Germinal center (tissue), 1 donor: ENCODE measurements at regions not wholly inside any gene's neighbourhood (a gene's known extent, or its start where the extent isn't known, plus 50 kb on each side); places are given as distances from the start of the nearest gene placed in this dataset.
A peak's percentile ranks its signal among the peaks of the same experiment; 100 is the strongest.
"Not testable (repeated sequence)": the region's sequence is repeated elsewhere in the genome, so short reads cannot be mapped to it uniquely, and the experiment has no call there.

ENCODE experiments used
- DNase-seq: peaks from one replicate; pipeline ENCODE4 v3.0.0; 2012; ENCODE audit warnings: mixed read lengths, low spot score

GRCh38 chr2:38483776-38484501 is 106.9 kb upstream of the ATL2 start:
- DNase-seq: no peak

DNA sequence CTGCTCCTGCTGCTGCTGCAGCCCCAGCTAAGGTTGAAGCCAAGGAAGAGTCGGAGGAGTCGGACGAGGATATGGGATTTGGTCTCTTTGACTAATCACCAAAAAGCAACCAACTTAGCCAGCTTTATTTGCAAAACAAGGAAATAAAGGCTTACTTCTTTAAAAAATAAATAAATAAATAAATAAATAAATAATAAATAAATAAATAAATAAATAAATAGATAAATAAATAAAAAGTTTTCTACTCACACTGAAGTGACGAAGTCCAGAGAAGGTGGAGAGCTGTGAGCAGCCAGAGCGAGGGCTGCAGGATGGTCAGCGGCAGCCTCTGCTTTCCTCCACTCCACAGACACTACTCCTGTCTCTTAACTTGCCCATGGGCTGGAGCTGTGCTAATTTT is 105.6 kb upstream of the ATL2 start:
- not testable (repeated sequence) for DNase-seq

GRCh38 chr2:38480617-38481016 is 103.5 kb upstream of the ATL2 start:
- DNase-seq: no peak

- no peak for DNase-seq
These were observed 99.9 kb upstream of the ATL2 start for GRCh38 chr2:38477006-38477405.

GRCh38 chr2:38475567-38475881 is 98.5 kb upstream of the ATL2 start:
- DNase-seq: no peak

GRCh38 chr2:38474715-38475566 is 97.9 kb upstream of the ATL2 start:
- no peak for DNase-seq

DNA sequence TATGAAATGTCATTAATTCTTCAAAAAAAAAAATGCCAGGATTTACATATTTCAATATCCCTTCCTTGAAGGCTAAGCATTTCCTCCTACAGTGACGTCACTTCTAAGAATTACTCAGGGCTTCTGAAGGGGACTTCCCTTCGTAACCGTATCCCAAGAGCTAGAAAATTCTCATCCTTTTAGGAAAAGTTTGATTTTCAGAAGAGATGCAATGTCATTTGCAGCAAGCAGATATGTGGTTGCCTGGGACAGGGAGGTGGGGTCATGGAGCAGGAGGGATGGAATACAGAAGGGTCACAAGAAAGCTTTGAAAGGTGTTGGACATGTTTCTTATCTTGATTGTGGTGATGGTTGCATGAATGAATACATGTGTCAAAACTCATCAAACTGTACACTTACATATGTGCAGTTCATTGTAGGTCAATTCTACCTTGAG is 97.0 kb upstream of the ATL2 start:
- no peak for DNase-seq

GRCh38 chr2:38473333-38474005 is 96.4 kb upstream of the ATL2 start:
- DNase-seq: no peak

GRCh38 chr2:38470115-38470514 is 93.0 kb upstream of the ATL2 start:
- DNase-seq: no peak

DNA sequence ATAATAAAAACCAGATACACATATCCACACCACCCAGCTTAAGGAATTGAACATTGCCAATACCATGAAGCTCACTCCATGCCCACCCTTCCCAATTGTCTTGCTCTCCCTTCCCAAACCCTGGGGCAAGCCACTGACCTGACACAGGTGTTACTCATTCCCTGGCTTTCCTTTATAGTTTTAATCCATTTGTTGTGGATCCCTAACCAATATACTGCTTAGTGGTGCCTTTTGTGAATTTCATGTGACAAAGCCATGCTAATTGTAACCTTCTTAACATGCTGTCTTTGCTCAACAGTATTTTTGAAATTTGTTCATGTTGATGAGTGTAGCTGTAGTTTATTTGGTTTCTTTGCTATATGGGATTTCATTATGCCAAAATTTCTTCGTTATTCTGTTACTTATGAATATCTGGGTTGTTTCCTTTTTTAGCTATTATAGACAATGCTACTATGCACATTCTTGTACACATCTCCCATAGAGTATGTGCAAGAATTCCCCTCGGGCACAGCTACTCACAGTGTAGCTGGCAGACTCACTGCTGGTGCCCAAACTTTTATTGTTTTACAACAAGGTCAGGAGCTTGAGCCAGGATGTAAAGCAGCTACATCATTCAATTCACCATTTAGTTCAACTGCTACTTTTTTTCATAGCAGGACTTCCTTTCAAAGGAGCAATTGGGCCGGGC is 90.8 kb upstream of the ATL2 start:
- no peak for DNase-seq

DNA sequence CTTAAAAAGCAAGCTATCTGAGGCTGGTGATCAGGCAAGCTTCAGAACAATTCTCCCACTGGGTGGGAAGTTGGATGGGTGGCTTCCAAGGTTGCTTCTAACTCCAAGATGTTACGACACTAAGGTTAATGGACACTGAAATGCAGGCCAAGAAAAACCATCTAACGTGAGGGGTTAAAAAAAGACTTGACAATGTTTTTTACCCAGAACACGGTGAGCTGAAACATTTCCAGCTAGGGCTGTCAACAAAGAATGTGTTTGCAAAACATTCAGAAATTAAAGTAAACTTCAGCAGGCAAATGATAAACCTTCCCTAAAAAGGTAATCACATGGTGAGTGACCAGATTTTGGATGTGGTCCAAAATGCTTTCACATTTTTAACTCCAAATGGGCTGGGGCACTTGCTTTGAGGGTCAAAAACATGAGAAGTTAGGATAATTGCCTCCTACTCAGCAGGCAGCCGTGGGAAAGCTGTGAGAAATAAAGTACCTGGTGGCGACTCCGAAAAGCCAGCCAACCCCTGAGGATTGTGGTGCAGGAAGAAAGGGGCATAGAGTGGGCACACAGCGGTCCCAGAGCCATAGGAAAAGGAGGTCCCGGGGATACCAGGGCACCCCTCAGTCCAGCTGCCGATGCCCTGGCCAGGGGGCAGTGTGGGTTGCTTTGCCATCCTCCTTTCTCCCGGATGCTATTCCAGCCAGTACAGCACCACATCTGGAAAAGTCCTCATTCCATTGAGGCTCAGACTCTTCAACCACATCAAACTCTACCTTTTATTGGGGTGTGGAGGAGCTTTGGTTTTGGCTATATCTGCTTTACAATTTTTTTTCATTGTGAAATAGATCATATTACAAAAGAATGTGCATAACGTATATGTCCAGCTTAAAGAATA is 90.0 kb upstream of the ATL2 start:
- DNase-seq: no peak

- DNase-seq: no peak
These were observed 89.3 kb upstream of the ATL2 start for GRCh38 chr2:38466409-38466808.

DNA sequence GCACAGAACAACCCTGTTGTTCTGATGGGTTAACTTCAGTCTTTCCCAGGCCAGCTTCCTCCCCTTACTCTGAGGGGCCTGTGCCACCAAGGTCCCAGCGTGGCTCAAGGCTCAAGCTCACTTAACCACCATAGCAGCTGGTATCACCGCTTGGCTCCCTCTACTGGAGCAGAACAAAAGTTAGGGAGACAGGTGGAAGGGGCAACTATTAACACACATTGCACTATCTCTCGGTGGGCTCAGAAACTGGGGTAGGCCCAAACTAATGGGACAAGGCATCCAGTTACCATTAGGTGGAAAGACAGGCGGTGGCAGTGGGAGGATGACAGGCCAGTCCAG is 88.7 kb upstream of the ATL2 start:
- peak; percentile 64 for DNase-seq

DNA sequence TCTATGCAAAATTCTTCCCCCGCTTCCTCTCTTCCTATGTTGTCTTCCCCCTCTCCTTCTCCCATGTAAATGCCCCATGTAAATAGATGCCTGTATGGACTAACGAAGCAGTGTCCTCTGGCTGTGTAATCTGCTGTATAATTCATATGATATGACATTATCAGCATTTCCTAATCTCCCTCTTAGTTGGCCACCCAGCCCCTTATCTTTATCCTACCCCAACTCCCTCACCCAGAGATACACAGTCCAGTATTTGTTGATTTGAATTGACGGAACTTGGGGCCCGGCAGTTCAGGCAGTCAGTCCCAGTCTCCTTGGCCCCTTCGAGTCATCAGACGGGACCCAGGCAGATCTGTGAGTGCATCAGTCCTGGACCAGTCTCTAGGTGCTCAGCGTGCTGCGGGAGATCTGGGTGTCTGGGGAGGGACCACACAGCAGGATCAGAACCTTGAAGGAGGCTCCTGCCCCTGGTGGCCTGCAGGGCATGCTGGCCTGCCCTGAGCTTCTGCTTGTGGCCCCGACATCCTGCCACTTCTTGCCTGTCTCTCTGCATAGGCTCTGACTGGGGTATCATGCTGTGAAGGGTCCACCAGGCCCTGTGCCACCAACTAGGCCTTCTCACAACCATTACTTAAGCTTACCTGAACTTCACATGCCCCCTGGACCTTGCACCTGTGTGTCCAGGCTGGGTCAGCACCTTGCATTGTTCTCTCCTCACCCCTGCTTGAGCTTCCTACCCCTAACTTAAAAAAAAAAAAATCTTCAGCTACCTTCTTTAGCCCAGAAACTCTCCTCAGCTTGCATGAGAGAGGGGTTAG is 88.1 kb upstream of the ATL2 start:
- DNase-seq: no peak

DNA sequence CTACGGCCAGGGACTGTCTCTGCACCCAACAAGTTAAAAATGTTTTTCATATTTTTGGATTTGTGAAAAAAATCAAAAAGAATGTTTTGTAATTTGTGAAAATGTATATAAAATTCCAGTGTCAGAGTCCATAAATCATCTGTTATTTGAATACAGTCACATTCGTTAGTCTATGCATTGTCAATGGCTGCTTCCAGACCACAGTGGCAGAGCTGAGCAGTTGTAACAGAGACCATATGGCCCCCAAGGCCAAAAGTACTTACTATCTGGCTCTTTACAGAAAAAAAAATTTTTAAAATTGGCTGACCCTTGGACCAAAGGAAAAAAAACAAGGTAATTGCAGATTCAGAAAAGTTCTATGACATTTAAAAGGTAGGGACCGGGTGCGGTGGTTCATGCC is 86.7 kb upstream of the ATL2 start:
- DNase-seq: no peak

DNA sequence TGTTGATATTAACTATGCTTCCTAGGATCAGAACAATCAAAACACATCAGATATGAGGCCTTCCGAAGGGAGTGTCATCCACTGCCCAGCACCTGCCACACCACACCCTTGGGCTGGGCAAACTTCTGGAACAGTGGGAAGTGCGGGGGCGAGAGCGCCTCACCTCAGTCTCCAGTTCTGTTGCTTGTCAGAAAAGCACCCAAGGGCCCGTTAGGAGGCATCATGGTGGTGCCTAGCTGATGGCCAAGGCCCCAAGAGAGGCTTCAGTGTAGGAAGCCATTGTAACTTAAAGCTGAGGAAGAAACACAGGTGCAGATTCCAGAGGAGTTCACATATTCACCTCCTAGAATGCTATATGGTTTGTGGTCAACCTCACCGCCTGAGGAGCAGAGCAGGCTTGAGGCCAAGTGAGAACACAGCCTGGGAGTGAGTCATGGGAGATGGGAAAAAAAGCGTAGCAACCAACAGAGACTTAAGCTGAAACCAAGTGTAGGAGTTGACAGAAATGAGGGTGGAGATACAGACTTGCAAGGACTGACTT is 85.1 kb upstream of the ATL2 start:
- DNase-seq: no peak

DNA sequence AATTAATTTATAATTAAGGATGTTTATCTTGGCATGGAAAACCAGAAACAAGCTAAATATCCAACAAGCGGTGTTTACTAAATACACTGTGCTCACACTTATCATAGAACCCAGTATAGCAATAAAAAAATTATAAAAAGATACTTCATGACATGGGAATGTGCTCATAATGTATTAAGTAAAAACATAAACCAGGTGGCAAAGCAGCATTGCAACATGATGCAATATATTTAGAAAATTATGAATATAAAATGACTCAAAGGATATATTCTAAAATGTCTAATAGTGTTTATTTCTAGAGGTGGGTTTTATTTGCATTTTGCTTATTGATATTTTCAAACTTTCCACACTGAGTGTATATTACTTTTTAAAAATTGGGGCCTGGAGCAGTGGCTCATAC is 84.4 kb upstream of the ATL2 start:
- DNase-seq: no peak

DNA sequence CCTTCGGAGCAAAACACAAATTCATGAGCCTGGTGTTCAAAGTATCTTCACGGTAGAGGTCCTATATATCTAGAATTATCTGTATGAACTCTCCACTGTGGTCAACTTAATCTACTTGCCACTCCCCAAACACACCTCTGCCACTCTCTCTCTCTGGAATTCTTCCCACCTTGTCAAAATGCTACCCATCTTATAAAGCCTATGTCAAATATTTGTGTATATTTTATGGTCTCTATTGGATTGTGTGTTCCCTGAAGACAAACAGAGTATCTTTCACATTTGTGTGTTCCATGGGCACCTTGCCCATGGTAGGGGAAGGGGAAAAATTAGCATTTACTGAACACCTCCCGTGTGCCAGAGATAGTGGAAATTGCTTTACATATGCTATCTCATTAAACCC is 83.2 kb upstream of the ATL2 start:
- no peak for DNase-seq

DNA sequence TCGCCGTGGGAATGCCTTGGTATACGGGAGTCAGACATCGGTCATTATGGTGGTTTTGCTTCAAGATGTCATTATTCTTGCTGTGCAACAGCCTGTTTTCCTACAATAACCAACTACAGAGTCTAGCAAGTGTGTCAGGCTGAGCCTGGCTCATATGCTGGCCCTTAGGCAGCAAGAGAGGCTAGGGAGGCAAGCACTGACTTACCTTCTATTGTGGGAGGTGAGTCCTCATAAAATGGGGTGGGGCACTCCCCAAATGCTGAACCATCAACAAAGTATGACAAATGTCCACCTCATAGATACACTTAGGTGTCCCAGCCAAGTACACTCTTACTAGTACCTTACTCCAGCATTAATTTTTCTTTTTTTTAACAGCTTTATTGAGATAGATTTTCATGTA is 77.0 kb upstream of the ATL2 start:
- no peak for DNase-seq

DNA sequence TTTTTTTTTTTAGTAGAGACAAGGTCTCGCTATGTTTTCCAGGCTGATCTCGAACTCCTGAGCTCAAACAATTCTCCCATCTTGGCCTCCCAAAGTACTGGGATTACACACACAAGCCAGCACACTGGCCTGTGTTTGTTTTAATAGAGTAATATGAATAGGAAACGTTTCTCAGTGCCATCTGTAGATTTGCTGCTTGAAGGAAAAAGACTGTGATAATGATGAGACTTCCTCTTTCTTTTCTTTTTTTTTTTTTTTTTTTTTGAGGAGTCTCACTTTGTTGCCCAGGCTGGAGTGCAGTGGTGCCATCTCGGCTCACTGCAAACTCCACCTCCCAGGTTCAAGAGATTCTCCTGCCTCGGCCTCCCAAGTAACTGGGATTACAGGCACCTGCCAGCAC is 74.7 kb upstream of the ATL2 start:
- DNase-seq: not testable (repeated sequence)
